ENCODE measurements at regions not wholly inside any gene's neighbourhood (a gene's known extent, or its start where the extent isn't known, plus 50 kb on each side); places are given as distances from the start of the nearest gene placed in this dataset.
"Not testable (repeated sequence)": the region's sequence is repeated elsewhere in the genome, so short reads cannot be mapped to it uniquely, and the experiment has no call there.

GRCh38 chr1:69086148-69086547 lies 481.6 kb upstream of the LRRC7 start:
- intact Hi-C loops (cut with DNase I) = no loop called here
- ATAC-seq = no peak
- Histone ChIP-seq H3K4me1 (no peaks in the 10 kb centered on the region), H3K27me3 (ENCODE audit: insufficient read depth in 3 of 3, low read length in 2 of 3) (peaks cover 0 to 3% (median 0%) of the 10 kb centered on the region in 3 donors), H3K27ac (no peak overlapping the region), H3K9me3 (peaks cover 3% of the 10 kb centered on the region), H3K36me3 (ENCODE audit: insufficient read depth in 1 of 2, low read depth in 1 of 2) (no peaks in the 10 kb centered on the region), H3K4me3 (no peak overlapping the region)
- DNase-seq = no peak
- no peak for TF ChIP-seq CTCF (IDR thresholded peaks at IDR 0.05)

- no peak for TF ChIP-seq CTCF (IDR thresholded peaks at IDR 0.05)
- Histone ChIP-seq H3K27ac (no peak overlapping the region), H3K27me3 (ENCODE audit: insufficient read depth in 3 of 3, low read length in 2 of 3) (peaks cover 0 to 3% (median 0%) of the 10 kb centered on the region in 3 donors), H3K36me3 (ENCODE audit: insufficient read depth in 1 of 2, low read depth in 1 of 2) (no peaks in the 10 kb centered on the region), H3K4me1 (no peaks in the 10 kb centered on the region), H3K9me3 (peaks cover 3% of the 10 kb centered on the region), H3K4me3 (no peak overlapping the region)
- intact Hi-C loops (cut with DNase I) = no loop called here
- ATAC-seq = no peak
- no peak for DNase-seq
- 59 to 73% (median 70%) methylated on average over 1 of the region's 1 CpG for WGBS, 3 donors
Measured at GRCh38 chr1:69088571-69088970, 479.2 kb upstream of the LRRC7 start.

- Histone ChIP-seq H3K4me3 (no peak overlapping the region), H3K27me3 (ENCODE audit: insufficient read depth in 3 of 3, low read length in 2 of 3) (peaks cover 0 to 3% (median 0%) of the 10 kb centered on the region in 3 donors), H3K4me1 (no peaks in the 10 kb centered on the region), H3K36me3 (ENCODE audit: insufficient read depth in 1 of 2, low read depth in 1 of 2) (no peaks in the 10 kb centered on the region), H3K9me3 (peaks cover 3% of the 10 kb centered on the region), H3K27ac (no peak overlapping the region)
- no peak for ATAC-seq
- intact Hi-C loops (cut with DNase I) = no loop called here
- no peak for DNase-seq
- no peak for TF ChIP-seq CTCF (IDR thresholded peaks at IDR 0.05)
Measured at GRCh38 chr1:69090170-69090569, 477.6 kb upstream of the LRRC7 start.

- ATAC-seq (no peak), DNase-seq (no peak)
- TF ChIP-seq CTCF (IDR thresholded peaks at IDR 0.05) = no peak
- peaks cover 0 to 3% (median 0%) of the 10 kb centered on the region in 3 donors for H3K27me3 ChIP-seq (ENCODE audit: insufficient read depth in 3 of 3, low read length in 2 of 3)
- 35 to 49% (median 48%) methylated on average over 1 of the region's 1 CpG for WGBS, 3 donors
- no peak overlapping the region for H3K4me3 ChIP-seq
- H3K36me3 ChIP-seq (ENCODE audit: insufficient read depth in 1 of 2, low read depth in 1 of 2) = no peaks in the 10 kb centered on the region
- H3K4me1 ChIP-seq = no peaks in the 10 kb centered on the region
- intact Hi-C loops (cut with DNase I) = no loop called here
- H3K27ac ChIP-seq = no peak overlapping the region
- H3K9me3 ChIP-seq = peaks cover 3% of the 10 kb centered on the region
Measured at GRCh38 chr1:69090752-69091151, 477.0 kb upstream of the LRRC7 start.

GRCh38 chr1:69102058-69102457 lies 465.7 kb upstream of the LRRC7 start:
- H3K27ac ChIP-seq; H3K27me3 ChIP-seq (ENCODE audit: insufficient read depth in 3 of 3, low read length in 2 of 3); H3K36me3 ChIP-seq (ENCODE audit: insufficient read depth in 1 of 2, low read depth in 1 of 2); intact Hi-C loops (cut with DNase I); H3K9me3 ChIP-seq; H3K4me1 ChIP-seq; ATAC-seq; H3K4me3 ChIP-seq; DNase-seq: not testable (repeated sequence)
- WGBS, 3 donors = 90 to 92% (median 91%) methylated on average over 11 of the region's 11 CpGs

Data from psoas muscle (tissue), 7 donors.